RWPE2 (cell line): ENCODE measurements at regions not wholly inside any gene's neighbourhood (a gene's known extent, or its start where the extent isn't known, plus 50 kb on each side); places are given as distances from the start of the nearest gene placed in this dataset.

ENCODE experiments used
- ATAC-seq: fragments of 200-7000 bp; cut with Tn5 transposase; 3 replicates; pipeline ENCODE4 v1.9.1; 2021; ENCODE audit warnings: low read depth
- DNase-seq: peaks from one replicate; pipeline ENCODE4 v3.0.0-alpha.2; 2020; ENCODE audit warnings: low spot score
- H3K27ac ChIP-seq: fragments of 450-650 bp; 2 replicates; pipeline ENCODE4 v1.5.1; 2017; ENCODE audit warnings: mild to moderate bottlenecking; ENCODE audit not compliant: poor library complexity, severe bottlenecking
- H3K27me3 ChIP-seq: fragments of 250-450 bp; sonication (Bioruptor Pico); 2 replicates; pipeline ENCODE4 v1.5.1; 2021; ENCODE audit warnings: mild to moderate bottlenecking, moderate library complexity; ENCODE audit not compliant: insufficient read depth, poor library complexity, severe bottlenecking
- H3K36me3 ChIP-seq: fragments of 250-450 bp; sonication (Bioruptor Pico); 2 replicates; pipeline ENCODE4 v1.5.1; 2020; ENCODE audit warnings: low read depth, mild to moderate bottlenecking, moderate library complexity
- H3K4me1 ChIP-seq: fragments of 250-450 bp; sonication (Bioruptor Pico); 2 replicates; pipeline ENCODE4 v1.5.1; 2021; ENCODE audit warnings: mild to moderate bottlenecking, moderate library complexity; ENCODE audit not compliant: insufficient read depth, poor library complexity, severe bottlenecking
- H3K4me3 ChIP-seq: fragments of 250-450 bp; sonication (Bioruptor Pico); 2 replicates; pipeline ENCODE4 v1.5.1; 2021; ENCODE audit warnings: mild to moderate bottlenecking, moderate library complexity; ENCODE audit not compliant: severe bottlenecking
- H3K9me3 ChIP-seq: fragments of 250-450 bp; sonication (Bioruptor Pico); 2 replicates; pipeline ENCODE4 v1.5.1; 2021; ENCODE audit warnings: mild to moderate bottlenecking, moderate library complexity; ENCODE audit not compliant: severe bottlenecking
- TF ChIP-seq, protein P1 (sequence below): fragments of 450-650 bp; IDR thresholded peaks from one replicate; pipeline ENCODE4 v1.5.1; 2017; ENCODE audit warnings: mild to moderate bottlenecking, moderate library complexity; ENCODE audit not compliant: poor library complexity, severe bottlenecking

DNA sequence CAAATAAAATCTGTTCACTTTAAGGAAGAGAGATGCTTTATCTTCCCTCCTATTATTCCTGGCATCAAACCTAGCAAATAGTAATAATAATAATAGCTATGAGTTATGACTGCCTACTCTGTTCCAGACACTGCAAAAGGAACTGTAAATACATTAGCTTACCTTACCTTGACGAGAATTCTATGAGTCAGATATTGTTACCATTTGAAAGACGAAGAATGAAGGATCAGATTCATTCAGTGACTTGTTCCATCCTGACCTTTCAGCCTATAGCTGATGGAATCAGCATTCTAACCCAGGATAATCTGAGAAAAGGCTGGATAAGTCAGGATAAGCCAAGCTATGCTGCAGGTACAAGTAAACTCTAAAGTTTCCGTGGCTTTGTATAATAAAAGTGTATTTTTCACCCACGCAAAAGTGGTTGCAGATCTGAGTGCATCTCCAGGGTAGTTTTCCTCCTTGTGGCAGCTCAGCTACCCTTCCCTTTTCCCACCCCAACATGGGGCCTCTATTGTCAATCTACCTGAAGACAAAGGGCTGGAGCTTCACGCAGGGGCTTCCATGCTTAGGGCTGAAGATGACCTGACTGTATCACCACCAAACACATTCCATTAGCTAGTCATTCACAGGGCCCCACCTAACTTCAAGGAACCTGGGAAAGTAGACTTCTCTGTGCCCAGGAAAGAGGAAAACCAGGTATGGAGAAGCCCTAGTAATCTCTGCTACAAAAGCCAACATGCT lies 57.2 kb upstream of the CCND2 start:
- no peaks in the 10 kb centered on the region for H3K9me3 ChIP-seq

GRCh38 chr12:4215229-4216186 lies 58.1 kb upstream of the CCND2 start:
- Histone ChIP-seq H3K4me3 (no peak overlapping the region), H3K4me1 (peaks cover 23% of the 10 kb centered on the region), H3K36me3 (no peaks in the 10 kb centered on the region), H3K27ac (peak overlapping the region; percentile 70), H3K27me3 (no peaks in the 10 kb centered on the region), H3K9me3 (no peaks in the 10 kb centered on the region)
- TF ChIP-seq, protein P1, sequence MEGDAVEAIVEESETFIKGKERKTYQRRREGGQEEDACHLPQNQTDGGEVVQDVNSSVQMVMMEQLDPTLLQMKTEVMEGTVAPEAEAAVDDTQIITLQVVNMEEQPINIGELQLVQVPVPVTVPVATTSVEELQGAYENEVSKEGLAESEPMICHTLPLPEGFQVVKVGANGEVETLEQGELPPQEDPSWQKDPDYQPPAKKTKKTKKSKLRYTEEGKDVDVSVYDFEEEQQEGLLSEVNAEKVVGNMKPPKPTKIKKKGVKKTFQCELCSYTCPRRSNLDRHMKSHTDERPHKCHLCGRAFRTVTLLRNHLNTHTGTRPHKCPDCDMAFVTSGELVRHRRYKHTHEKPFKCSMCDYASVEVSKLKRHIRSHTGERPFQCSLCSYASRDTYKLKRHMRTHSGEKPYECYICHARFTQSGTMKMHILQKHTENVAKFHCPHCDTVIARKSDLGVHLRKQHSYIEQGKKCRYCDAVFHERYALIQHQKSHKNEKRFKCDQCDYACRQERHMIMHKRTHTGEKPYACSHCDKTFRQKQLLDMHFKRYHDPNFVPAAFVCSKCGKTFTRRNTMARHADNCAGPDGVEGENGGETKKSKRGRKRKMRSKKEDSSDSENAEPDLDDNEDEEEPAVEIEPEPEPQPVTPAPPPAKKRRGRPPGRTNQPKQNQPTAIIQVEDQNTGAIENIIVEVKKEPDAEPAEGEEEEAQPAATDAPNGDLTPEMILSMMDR = no peak
- DNase-seq (no peak), ATAC-seq (peak; percentile 98)

More for the DNA sequence above, 57.2 kb upstream of the CCND2 start:
- peak; percentile 80 for ATAC-seq
- peak overlapping the region; percentile 70 for H3K27ac ChIP-seq
- DNase-seq = no peak
- no peak overlapping the region for H3K4me3 ChIP-seq
- peaks cover 26% of the 10 kb centered on the region for H3K4me1 ChIP-seq
- no peaks in the 10 kb centered on the region for H3K36me3 ChIP-seq
- TF ChIP-seq, protein P1 = no peak
- no peaks in the 10 kb centered on the region for H3K27me3 ChIP-seq

- H3K9me3 ChIP-seq = no peaks in the 10 kb centered on the region
- TF ChIP-seq, protein P1 = no peak
- H3K4me1 ChIP-seq = peaks cover 29% of the 10 kb centered on the region
- no peak overlapping the region for H3K27ac ChIP-seq
- no peak for ATAC-seq
- H3K27me3 ChIP-seq = no peaks in the 10 kb centered on the region
- no peaks in the 10 kb centered on the region for H3K36me3 ChIP-seq
- no peak for DNase-seq
- H3K4me3 ChIP-seq = no peak overlapping the region
These were observed 58.7 kb upstream of the CCND2 start for GRCh38 chr12:4214877-4215228.

GRCh38 chr12:4213471-4213870 lies 60.1 kb upstream of the CCND2 start:
- Histone ChIP-seq H3K4me1 (peaks cover 29% of the 10 kb centered on the region), H3K27ac (no peak overlapping the region), H3K36me3 (no peaks in the 10 kb centered on the region), H3K4me3 (no peak overlapping the region), H3K27me3 (no peaks in the 10 kb centered on the region), H3K9me3 (no peaks in the 10 kb centered on the region)
- ATAC-seq (no peak), DNase-seq (no peak)
- TF ChIP-seq, protein P1 = no peak
